ENCODE measurements at regions not wholly inside any gene's neighbourhood (a gene's known extent, or its start where the extent isn't known, plus 50 kb on each side); places are given as distances from the start of the nearest gene placed in this dataset.
A peak's percentile ranks its signal among the peaks of the same experiment; 100 is the strongest.
"Not testable (repeated sequence)": the region's sequence is repeated elsewhere in the genome, so short reads cannot be mapped to it uniquely, and the experiment has no call there.

DNA sequence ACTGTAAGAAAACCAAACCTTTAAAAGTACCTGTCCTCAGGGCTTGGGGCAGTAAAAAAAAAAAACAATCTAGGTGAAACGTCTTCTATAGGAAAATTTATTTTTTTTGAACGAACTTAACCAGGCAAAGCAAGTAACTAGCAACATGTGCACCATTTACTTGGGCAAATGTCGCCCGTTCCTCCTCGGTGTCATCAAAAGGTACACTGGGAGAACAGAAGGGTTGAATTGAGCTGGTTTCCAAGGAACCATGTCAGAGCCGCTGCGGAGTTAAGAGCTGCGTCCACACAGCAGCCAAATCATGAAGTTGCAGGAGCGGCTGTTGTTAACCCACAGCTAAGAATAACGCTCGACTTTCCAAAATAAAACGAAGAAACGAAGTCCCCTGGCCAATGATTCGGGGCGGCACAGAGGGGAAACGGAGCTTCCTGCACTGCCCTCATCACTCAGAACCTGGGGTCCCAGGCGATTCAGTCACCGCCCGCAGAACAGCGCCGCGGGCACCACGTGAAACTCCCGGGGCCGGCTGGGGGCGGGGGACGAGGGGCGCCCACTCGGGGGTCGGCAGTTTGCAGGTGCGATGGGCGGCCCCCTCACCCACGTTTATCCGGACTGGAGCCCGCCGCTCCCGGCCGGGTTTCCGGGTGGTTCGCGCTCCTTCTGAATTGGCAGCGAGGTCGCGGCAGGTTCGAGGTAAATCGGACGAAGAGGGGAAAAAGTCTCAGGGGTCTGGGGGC is 53.6 kb upstream of the PLGLB1 start:
- peak; percentile 34 for DNase-seq

DNA sequence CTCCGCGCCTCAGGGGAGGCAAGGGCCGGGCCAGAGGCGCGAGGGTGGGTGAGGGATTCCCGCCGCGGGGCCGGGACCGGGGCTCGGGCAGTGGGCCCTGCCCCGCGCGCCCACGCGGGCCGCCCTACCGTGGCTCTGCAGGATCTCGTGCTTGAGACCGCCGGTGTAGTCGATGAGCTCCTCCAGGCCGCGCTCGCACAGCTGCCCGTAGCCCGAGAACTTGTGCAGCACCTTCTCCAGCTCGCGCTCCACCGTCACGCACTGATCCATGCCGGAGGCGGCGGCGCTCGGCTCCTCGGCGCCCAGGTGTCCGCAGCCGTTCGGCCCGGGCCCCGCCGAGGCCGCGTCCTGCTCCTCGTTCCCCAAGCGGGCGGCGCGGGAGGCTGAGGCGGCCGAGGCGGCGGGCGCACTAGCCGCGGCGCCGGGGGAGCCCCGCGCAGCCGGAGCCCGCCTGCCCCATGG is 54.2 kb upstream of the PLGLB1 start:
- DNase-seq, result peak; percentile 61

DNA sequence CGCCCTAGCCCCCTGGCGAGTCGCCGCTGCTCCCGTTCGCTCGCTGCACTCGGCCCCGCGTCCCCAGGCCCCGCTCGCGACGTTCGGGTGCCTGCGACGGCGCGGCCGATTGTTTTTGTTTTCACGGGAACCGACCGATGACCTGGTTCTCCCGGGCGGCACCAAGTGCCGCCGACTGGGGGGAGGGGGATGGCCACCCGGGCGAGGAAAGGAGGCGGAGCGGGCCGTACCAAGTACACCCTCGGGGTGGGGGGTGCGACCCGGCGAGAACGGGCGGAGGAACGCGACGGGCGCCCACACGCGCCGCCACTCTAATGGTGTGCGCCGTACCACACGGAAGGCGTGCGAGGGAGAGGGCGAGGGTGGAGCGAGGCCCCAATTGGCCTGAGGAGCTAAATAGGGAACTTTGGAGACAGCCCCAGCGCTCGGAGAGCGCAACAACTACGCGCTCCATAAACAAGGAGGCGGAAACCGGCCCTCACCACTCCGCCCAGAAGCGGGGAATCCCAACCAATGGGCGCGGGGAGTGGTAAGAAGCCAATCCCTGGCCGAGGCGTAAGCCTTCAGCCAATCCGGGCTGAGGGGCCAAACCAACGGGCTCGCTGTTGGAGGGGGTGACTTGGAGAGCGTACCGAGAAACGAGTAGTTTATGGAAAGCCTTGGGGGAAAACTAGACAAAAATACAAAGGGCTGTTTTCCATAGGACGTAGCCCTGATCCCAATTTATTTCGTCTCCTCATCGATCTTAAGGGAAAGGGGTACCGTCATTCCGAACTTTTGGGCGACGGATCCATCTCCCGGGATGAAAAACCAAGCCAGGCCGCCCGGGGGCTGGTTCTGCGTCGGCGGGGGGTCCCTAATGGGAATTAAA is 54.8 kb upstream of the PLGLB1 start:
- peak; percentile 92 for DNase-seq

DNA sequence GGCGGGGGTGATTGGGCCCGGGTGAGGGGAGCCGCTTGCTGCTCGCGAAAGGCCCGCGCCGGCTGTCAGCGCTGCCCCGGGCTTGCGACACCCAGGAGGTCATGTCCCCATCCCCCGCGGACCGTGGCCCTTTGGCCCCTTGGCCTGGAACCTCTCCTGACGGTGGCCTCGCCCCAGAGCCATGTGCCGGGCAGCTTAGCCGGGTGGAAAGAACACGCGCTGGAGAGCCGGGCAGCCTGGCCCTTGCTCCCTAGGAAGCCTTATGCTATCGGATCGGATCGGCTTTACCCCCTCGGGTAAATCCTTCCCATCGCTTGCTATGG is 55.4 kb upstream of the PLGLB1 start:
- DNase-seq, result not testable (repeated sequence)

DNA sequence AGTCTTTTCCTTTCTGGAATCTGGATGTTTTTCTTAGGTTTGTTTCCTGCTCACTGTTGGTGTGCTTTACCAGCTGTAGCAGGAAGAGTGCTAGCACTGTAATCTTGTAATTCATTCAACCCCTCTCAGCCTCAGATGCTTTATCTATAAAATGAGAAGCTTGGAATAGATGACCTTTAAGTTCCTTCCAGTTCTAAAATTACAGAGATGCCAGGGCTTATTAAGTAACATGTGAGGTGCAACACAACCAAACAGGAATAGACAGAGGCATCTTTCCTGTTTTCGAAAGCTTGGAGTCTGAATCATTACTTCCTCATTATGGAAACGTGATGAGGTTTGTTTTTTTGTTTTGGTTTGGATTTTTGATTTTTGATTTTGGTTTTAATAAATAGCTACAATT is 60.1 kb upstream of the PLGLB1 start:
- DNase-seq, result not testable (repeated sequence)

DNA sequence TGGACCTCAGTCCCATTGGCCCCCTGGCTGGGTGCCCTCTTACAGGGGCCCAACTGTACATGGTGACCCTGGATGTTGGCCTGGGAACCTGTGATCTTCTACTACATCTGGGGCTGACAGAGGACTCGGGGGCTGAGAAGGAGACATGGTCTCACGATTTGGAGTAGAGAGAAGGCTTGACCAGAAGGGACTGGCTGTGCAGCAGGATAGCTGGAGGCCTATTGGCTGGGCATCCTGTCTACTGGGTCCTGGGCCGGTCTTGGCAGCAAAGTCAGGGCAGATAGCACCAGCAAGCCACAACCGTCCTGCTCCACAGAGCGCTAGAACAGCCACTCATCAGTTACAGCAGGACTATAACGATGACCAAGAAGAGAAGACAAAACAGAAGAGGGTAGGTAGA is 66.4 kb upstream of the PLGLB1 start:
- DNase-seq, result not testable (repeated sequence)

DNA sequence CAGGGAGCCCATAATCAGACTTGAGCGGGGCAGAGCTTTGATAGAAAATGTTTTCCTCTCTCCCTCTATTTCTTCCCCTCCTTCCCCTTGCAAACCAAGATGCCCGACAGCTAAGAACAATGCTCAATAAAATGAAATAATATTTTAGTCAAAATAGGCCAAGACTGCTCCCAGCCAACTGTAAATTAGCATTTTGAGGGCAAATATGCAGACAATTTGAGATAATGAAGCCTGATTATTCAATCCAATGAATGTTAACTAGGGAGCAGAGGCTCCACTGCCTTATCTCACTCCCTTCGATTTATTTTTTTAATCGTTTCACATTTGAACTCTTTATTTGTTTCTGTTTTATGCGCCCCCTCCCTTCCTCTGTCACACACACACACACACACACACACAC is 67.8 kb upstream of the PLGLB1 start:
- DNase-seq, result not testable (repeated sequence)

DNA sequence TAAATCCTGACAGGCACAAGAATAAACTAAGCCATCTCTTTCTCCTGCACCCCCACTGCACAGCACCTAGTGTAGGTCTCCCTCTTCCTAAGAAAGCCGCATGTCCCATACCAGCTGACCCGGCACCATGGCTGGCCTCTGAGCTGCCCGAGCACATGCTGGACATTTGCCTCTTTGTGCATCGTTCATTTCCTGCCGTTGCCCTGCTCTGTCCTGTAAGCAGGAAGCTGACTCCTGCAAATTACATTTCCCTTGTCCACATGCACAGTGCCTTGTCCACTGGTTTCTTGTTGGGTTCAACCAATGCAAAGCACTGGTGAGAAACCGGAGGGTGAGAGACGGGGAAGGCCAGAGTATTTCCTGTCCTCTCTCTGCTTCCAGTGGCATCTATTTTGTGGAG is 71.6 kb upstream of the PLGLB1 start:
- not testable (repeated sequence) for DNase-seq

DNA sequence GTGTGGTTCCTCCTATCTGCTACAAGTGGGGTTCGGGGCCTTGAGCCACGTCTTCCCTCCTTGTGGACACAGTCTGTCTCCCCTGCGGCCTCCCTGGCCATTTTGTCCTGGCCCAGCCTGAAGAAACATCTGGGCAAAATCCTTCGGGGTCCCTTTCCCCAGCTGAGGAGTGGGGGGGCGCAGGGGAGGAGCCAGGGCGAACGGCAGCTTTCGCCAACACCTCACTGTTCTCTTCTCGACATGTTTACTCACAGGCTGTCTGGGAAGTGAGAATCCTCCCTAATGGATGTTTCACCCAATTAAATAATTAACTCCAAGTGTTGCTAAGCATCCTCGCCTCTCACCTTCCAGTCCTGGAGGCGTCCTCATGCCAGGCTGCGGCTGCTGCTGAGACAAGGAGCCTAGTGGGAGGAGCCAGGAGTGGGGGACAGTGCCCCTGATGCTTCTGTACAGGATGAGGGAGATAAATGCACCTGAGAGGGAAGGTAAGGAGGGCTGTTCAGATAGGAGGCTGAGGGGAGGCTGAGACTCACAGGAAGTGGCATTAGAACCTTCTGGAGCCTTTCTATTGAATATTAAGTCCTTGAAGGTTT is 72.4 kb upstream of the PLGLB1 start:
- DNase-seq, result not testable (repeated sequence)

DNA sequence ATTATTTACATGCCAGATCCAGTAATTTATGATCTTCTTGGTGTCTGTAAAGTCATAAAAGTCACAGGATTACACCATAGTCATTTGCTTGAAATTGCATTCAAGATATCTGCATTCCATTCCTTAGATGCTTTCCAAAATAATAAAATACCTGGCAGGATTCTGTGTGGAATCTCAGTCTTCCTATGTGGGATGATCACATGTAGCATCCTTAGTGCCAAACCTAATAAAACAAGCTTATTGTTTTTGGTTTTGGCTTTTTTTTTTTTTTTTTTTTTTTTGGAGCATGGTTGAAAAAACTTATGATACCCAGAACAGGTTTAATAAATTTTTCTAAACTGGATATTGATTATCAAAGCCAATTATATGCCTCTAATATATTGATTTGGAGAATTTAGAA is 74.2 kb upstream of the PLGLB1 start:
- not testable (repeated sequence) for DNase-seq

DNA sequence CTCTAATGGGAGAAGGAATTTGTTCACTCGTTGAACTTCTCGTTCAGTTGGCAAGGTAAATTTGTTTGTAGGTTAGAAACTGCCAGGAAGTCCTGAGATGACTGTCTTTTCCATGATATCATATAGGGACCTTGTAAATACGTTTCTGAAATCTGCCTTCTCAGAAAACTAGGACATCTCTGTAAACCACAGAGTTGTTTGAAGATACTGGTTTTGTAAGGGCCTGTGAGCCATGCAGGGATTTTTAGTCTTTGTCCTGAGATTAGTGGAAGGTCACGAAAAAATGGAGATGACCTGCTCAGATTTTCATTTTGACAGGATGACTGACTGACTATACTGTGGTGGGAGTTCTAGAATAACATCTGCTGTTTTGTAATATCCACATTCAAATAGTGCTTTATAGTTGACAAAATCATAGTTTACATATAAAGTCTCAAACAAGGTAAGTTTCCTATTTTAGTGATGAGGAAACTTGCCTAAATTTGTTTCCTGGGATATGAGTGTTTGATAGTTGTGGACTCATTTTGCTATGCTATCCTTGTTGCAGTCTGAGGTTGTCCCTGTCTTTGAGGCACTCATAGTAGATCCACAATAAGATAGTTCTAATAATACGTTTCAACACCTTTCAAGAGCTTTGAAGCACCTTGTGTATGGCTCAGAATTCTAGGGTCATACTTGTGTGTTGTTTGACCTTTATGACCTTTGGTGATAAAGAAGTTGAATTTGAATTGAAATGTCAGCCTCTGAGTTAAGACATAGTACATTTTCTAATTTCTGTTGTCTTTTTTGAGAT is 107.3 kb upstream of the PLGLB1 start:
- DNase-seq, result not testable (repeated sequence)

DNA sequence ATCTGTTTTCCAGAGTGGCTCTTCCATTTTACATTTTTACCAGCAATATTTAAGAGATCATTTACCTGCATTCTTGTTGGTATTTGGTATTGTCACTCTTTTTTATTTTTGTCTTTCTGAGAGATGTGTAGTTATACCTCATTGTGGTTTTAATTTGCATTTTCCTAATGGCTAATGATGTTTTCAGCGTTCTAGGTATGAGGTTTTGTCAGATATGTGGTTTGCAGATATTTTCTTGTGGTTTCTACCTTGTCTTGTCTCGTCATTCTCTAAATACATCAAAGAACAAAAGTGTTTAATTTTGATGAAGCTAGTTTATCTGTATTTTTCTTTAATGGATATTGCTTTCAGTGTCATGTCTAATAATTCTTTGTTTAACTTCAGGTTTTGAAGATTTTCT is 110.9 kb upstream of the PLGLB1 start:
- DNase-seq, result not testable (repeated sequence)

DNA sequence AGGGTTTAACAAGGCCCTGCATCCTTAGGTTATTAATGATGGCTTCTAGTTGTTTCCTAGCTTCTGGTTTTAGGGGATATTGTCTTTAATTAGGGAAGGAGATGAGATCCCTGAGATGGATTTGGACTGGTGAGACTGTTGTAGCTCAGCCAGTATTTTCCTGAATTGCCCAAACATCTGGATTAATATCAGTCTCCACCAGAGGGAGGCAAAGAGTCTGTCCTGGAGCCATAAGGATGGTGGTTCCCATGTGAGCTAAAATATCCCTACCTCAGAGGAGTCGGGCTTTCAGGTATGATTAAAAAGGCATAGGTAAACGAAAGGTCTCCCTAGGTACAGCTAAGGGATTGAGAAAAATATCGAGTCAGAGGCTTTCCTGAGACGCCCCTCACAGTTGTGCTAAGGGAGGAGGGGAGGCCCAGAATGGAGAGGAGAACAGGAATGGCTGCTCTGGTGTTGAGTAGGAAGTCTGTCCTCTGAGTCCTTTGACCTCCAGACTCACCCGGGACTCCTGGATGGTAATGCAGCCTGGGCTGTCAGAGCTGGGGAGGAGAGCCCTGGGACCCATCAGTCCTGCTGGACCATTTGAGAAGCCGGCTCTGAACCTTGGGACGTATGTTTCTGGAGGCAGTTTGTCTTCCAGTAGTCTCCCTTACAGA is 130.3 kb upstream of the PLGLB1 start:
- DNase-seq, result not testable (repeated sequence)

DNA sequence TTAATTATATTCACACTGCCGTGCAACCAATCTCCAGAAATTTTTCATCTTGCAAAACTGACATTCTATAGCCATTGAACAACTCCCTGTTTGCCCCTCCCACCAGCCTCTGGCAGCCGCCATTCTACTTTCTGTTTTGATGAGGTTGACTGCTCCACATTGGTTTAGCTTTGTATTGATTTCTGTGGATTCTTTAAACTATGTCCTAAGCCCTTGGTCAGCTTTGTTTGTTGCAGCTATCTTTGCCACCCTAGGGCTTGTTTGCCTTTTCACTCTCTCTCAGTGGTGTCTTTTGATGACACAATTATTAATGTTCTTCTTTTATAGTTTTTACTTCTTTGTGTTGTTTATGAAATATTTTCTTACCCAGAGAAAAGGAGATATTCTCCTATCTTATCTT is 152.8 kb upstream of the PLGLB1 start:
- not testable (repeated sequence) for DNase-seq

DNA sequence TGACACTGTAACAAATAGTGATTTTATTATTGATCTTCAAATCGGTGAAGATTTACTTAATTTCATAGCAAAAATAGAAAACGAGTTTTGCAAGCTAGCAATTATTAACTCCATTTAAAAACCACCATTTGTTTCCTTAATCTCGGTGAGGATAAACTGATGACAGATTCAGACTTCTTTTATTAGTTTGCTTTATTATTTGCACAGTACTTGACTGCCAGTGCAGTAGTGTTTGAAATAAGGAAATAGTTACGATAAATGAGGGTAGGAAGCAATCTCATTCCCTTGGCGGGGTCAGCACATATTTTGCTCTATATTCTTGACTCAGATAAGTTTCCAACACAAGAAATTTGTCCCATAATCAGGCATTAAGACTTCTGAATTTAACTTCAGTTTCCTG is 161.7 kb upstream of the PLGLB1 start:
- DNase-seq, result not testable (repeated sequence)

DNA sequence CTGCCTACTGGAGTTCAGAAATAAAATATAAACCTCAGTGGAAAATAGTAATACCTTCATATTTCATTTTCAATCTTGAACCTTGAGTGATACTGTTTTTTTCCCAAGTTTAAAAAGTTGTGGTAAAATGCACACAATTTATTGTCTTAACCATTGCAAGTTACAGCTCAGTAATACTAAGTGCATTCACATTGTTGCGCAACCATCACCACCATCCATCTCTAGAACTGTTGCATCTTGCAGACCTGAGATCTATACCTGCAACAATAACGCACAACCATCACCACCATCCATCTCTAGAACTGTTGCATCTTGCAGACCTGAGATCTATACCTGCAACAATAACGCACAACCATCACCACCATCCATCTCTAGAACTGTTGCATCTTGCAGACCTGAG is 162.6 kb upstream of the PLGLB1 start:
- DNase-seq, result not testable (repeated sequence)

DNA sequence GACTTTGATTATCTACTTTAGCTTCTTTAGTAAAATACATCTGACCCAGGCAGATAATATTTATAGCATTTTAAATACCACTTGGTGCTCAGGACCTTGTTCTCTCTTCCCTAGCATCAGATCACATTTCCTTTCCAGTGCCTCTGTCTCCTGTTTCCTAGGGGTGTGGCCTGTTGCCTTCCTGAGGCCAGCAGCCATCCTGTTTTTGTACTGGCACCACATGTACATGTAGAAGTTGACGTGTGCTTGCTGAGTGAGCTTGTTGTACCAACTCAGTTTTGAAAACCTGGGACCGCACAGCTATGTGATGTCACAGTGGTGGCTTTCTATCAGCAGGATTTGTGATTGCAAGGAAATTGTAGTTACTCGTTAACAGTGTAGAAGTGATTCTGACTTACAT is 167.6 kb upstream of the PLGLB1 start:
- DNase-seq, result not testable (repeated sequence)

DNA sequence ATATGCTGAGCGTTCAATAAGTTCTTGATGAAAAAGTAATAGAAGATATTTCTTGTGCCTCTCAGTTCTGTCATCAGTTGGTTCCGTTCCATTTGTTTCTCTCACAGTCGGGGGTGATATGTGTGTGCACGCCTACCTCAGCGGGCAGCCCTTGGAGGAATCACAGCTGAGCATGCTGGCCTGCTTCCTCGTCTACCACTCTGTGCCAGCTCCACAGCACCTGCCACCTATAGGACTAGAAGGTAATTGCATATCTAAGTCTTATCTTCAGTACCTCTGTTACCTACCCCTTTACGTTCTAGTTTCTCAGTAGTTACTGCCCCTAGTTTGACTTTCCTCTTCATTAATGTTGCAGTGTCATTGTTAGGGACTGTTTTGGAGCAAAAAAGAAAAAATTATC is 171.7 kb upstream of the PLGLB1 start:
- not testable (repeated sequence) for DNase-seq

DNA sequence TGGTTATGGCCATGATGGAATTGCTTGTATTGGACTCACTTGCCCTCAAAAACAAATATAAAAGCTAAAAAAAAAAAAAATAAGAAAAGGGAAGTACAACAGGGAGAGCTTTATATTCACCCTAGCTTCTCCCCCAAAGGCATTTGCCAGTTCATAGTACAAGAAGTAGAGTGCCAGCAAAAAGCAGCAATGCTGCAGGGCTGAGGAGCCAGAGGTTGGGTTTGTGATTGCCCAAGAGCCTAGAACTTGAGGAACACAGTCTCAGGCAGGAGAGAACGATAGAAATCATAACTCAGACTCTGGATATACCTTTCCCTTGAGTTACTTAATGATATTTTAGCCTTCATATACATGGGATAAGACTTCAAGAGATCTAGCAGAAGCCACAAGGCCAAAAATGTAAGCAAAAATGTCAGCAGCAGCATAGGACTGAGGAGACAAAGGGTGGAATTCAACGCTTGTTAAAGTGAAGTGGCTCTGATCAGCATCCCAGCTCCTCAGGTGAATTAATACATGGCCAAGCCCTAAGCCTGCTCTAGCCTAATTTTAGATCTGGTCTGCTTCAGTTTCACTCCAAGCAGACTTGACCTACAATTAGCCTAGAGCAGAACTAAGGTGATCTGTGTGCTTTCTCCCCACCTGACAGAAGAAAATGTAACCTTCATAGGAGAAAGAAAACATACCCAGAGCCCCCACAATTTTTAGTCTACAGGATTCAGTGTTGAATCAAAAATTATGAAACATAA is 172.8 kb upstream of the PLGLB1 start:
- DNase-seq, result not testable (repeated sequence)

DNA sequence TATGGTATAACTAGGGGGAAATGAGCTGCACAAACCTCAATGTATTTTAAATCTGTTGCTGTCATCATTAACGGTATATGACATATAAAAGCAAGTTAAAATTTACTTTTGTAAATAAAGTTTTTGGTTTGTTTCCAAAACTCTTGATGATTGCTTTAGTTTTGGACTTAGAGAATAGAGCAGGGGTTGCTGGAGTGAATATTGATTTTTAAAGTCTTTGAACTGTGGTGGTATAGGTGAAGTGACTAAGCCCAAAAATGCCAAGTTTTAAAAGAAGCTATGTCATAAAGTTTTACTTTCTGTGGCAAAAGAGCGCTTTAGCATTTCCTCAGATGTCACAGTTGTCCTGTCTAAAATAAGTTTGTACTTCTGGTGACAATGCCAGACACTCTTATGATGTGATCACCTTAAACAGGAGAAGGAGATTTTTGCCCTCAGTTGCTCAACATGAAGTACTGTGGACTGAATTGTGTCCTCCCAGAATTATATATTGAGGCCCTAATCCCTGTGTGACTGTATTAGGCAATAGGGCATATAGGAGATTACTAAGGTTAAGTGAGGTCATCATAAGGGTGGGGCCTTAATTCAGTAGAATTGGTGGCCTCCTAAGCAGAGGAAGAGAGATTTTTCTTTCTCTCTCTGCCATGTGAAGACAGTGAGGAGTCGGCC is 175.2 kb upstream of the PLGLB1 start:
- DNase-seq, result not testable (repeated sequence)

DNA sequence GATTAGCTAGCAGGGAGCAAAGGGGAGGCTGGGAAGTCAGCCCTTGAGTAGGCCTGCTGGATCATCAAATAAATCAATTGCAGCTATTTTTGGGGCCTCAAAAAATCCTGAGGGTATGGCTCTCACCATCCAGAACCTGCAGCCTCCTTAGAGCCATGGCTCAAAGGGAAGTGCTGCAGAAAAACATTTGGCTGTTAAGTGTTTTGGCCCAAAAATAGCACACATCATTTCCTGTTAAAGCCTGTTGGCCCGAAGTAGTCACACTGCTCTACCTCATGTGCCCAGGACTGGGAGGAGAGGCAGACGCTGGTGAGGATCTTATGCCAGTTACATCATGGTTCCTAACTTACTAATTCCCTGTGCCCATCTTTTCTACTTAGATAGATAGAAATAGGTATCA is 176.8 kb upstream of the PLGLB1 start:
- DNase-seq, result not testable (repeated sequence)
